ENCODE measurements at regions not wholly inside any gene's neighbourhood (a gene's known extent, or its start where the extent isn't known, plus 50 kb on each side); places are given as distances from the start of the nearest gene placed in this dataset.
"Not testable (repeated sequence)": the region's sequence is repeated elsewhere in the genome, so short reads cannot be mapped to it uniquely, and the experiment has no call there.

GRCh38 chr7:32659853-32660252 is 164.6 kb downstream of the AVL9 start:
- DNase-seq (ENCODE audit: insufficient read length, low spot score) (no peak), FAIRE-seq (no peak)

DNA sequence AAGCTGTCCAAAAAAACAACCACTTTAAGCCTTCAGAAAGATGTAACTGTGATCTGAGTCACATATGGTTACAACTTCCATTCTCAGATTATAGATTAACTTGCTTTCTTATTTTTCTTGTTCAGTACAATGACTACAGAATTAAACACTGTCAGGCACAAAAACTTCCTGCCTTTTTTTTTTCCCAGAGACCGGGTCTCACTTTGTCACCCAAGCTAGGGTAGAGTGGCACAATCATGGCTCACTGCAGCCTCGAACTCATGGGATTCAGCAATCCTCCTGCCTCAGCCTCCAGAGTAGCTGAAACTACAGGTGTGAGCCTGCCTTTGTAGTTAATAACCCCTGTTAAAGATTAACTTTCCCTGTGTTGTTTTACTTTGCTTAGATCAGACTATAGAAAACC is 163.2 kb downstream of the AVL9 start:
- FAIRE-seq (no peak), DNase-seq (ENCODE audit: insufficient read length, low spot score) (no peak)

GRCh38 chr7:32658034-32658433 is 162.7 kb downstream of the AVL9 start:
- DNase-seq (ENCODE audit: insufficient read length, low spot score) (no peak), FAIRE-seq (no peak)

GRCh38 chr7:32654549-32654948 is 159.3 kb downstream of the AVL9 start:
- DNase-seq (ENCODE audit: insufficient read length, low spot score): not testable (repeated sequence)
- peak; percentile 63 for FAIRE-seq

DNA sequence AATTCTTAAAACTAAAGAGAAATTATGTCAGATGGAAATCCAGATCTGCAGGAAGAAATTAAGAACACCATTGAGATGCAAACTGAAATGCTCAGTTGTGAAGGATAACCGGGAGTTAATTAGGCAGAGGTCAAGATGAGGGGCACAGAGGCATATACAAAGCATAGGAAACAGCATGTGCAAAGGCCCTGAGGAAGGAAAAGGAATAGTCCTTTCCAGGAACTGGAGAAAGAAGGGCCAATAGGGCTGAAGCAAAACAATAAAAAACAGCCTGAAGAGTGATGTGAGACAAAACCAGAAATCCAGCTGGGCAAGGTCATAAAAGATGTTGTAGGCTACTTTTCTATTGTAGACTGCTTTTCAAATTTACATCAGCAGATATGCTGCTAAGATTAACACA is 155.1 kb downstream of the AVL9 start:
- FAIRE-seq; DNase-seq (ENCODE audit: insufficient read length, low spot score): not testable (repeated sequence)

DNA sequence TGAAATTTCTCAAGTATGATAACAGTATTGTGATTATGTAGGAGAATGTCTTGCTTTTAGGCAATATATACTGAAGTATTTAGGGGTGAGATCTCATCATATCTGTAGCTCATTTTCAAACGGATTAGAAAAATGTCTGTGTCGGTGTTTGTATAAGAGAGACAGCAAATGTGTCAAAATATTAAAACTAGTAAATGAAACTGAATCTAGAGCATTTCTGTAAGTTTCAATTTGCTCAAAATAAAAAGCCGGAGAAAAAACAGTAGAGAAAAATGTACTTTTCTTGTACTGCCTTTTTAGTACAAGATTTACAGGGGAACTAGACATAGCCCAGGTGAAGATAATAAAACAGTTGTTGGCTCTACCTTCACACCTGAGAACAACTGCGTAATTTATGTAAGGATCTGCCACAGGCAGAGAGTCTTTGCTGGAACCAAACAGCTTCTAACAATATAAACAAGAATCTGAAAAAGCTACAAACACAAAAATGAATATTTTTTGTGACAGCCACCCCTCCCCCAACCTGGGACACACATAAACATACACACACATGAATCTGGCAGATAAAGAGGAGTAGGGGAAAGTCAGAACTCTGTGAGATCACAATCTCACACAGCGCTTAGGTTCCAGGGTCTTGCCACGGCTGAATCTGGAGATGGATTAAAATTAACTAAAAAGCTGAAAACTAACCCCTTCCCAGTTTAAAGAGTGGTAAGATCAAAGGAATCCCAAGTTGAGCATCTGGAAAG is 153.3 kb downstream of the AVL9 start:
- no peak for FAIRE-seq
- DNase-seq (ENCODE audit: insufficient read length, low spot score): no peak

DNA sequence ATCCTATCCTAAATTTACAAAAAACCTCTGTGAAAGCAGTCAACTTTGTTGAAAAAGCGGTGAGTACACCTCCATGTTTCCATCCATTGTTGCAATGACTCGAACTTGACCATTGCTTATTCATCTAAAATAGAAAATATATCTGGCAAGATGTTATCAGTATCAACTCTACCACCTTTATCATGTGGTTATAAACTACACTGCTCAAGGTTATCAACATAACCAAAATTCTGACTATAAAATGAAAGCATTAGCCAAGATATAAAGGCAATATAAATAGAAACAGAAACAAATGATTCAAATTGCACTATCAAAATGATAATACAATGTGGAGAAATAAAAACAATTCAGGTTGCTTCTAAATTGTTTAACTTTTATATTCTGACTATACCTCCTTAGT is 150.0 kb downstream of the AVL9 start:
- peak; percentile 18 for FAIRE-seq
- DNase-seq (ENCODE audit: insufficient read length, low spot score): not testable (repeated sequence)

DNA sequence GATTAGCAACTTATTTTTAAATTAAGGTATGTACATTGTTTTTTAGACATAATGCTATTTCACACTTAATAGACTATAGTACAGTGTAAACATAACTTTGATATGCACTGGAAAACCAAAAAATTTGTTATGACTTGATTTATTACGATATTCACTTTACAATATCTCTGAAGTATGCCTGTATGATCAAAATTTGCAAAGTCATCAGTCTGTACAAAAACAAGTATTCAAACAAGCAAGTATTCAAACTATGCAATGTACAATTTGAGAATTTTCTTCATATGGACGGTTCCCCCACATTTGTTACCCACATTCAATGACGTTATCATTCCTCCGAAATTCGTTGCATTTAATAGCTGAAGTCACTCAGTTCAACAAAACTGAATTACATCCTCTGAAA is 147.9 kb downstream of the AVL9 start:
- DNase-seq (ENCODE audit: insufficient read length, low spot score) (no peak), FAIRE-seq (no peak)

- FAIRE-seq (no peak), DNase-seq (ENCODE audit: insufficient read length, low spot score) (no peak)
Observed at GRCh38 chr7:32639122-32639521, 143.8 kb downstream of the AVL9 start.

DNA sequence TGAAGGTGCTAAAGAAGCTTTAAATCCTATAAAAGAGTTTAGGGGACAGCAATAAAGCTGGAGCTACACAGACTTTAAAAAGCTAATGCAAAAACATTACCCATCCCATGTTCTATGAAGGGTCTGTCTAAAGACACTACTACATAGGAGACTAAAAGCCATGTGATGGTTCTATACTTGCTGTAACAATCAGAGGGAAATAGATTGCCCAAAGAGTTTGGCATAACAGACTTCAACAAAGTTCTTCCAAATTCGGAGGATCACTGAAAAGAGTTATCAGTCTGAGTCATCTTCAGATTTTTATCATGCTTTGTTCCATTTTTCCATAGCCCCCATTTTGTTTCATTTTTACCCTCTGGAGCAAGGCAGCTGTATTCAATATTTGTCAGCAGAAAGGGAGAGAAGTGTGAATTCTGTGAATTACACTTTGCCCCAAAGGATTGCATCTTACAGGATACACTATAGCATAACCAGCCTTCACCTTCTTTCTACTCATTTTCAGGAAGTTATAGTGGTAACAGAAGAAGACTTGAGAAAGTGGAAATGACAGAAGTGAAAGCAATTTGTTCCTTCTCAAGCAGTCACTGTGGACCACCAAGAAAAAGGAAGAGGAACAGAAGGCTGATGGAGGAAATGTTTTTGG is 143.3 kb downstream of the AVL9 start:
- not testable (repeated sequence) for DNase-seq (ENCODE audit: insufficient read length, low spot score)
- FAIRE-seq: peak; percentile 86

Measured in GM19239 (cell line).